Panc1 (cell line): ENCODE measurements at regions not wholly inside any gene's neighbourhood (a gene's known extent, or its start where the extent isn't known, plus 50 kb on each side); places are given as distances from the start of the nearest gene placed in this dataset.

Source experiments
- ATAC-seq: fragments of 200-7000 bp; cut with Tn5 transposase; 2 replicates; pipeline ENCODE4 v1.9.1; 2020; ENCODE audit warnings: mild to moderate bottlenecking, moderate library complexity
- BruUV-seq: library from RNA; stranded (reverse); fragments of 400-500 nt; replicated peaks from 2 replicates; lab custom pipeline; 2021; lab: Mats Ljungman, UMichigan
- CTCF ChIA-PET: fragments of 300-600 bp; sonication (Branson Sonifier 250); formaldehyde crosslinking; loops from one replicate; lab custom pipeline; 2022; ENCODE audit warnings: antibody characterized with exemption; lab: Charles Lee
- POLR2A ChIA-PET: fragments of 300-600 bp; sonication (Branson Sonifier 250); formaldehyde crosslinking; loops from one replicate; lab custom pipeline; 2022; ENCODE audit warnings: antibody characterized with exemption; lab: Charles Lee
- DNase-seq: peaks from one replicate; pipeline ENCODE4 v3.0.0-alpha.2; 2010; ENCODE audit warnings: low read depth, low spot score
- H3K27ac ChIP-seq: 2 replicates; pipeline ENCODE4 v1.5.1; 2011; ENCODE audit warnings: mild to moderate bottlenecking, low read length, inconsistent platforms
- H3K27me3 ChIP-seq: fragments of 200-500 bp; sonication (Bioruptor generic); 2 replicates; pipeline ENCODE4 v1.6.0; 2014; ENCODE audit warnings: low read length, inconsistent platforms; ENCODE audit not compliant: control insufficient read depth, insufficient read depth
- H3K36me3 ChIP-seq: fragments of 200-500 bp; sonication (Bioruptor generic); 2 replicates; pipeline ENCODE4 v1.5.1; 2014; ENCODE audit warnings: inconsistent platforms, mild to moderate bottlenecking, low read length, moderate library complexity; ENCODE audit not compliant: control insufficient read depth, insufficient read depth
- H3K4me1 ChIP-seq: 2 replicates; pipeline ENCODE4 v1.5.1; 2011; ENCODE audit warnings: inconsistent platforms, mild to moderate bottlenecking, low read length, moderate library complexity; ENCODE audit not compliant: control insufficient read depth, insufficient read depth
- H3K4me3 ChIP-seq, 2 experiments: 2 replicates each; pipeline ENCODE4 v1.5.1; 2011 to 2012; ENCODE audit warnings: low read depth in 2 of 2, low read length in 2 of 2, mild to moderate bottlenecking in 2 of 2, inconsistent platforms in 1 of 2, moderate library complexity in 1 of 2
- H3K9me3 ChIP-seq: fragments of 200-500 bp; sonication (Bioruptor generic); 2 replicates; pipeline ENCODE4 v1.5.1; 2014; ENCODE audit warnings: low read depth, mild to moderate bottlenecking, inconsistent platforms, low read length, moderate library complexity; ENCODE audit not compliant: control insufficient read depth, insufficient read depth
- CTCF ChIP-seq: fragments of 450-650 bp; IDR thresholded peaks from 2 replicates; pipeline ENCODE4 v1.5.1; 2017; ENCODE audit warnings: mild to moderate bottlenecking
- POLR2AphosphoS5 ChIP-seq: IDR thresholded peaks from 2 replicates; pipeline ENCODE4 v1.6.1; 2012; ENCODE audit warnings: mild to moderate bottlenecking, low read depth, low read length, moderate library complexity
- REST ChIP-seq, 2 experiments: IDR thresholded peaks; 2 replicates each; pipeline ENCODE4 v1.6.1; 2011 to 2012; ENCODE audit warnings: low read depth in 2 of 2, control low read depth in 1 of 2, low read length in 1 of 2, mild to moderate bottlenecking in 1 of 2, moderate library complexity in 1 of 2; ENCODE audit not compliant: insufficient read depth in 1 of 2
- SIN3A ChIP-seq: IDR thresholded peaks from 2 replicates; pipeline ENCODE4 v1.6.1; 2012; ENCODE audit warnings: low read depth, mild to moderate bottlenecking, low read length, moderate library complexity, borderline replicate concordance; ENCODE audit not compliant: insufficient read depth
- TCF7L2 ChIP-seq: IDR thresholded peaks from 2 replicates; pipeline ENCODE4 v1.6.1; 2011; ENCODE audit warnings: mild to moderate bottlenecking, low read depth, low read length, inconsistent platforms
- in situ Hi-C: cut with HindIII; loops from 2 replicates; pipeline ENCODE4 v1.10.0; 2016; ENCODE audit warnings: low sequenced_read_pairs, low pct_unique_long_range_greater_than_20kb
- intact Hi-C: fragments of 100-400 bp; cut with micrococcal nuclease; formaldehyde crosslinking; loops from one replicate; pipeline ENCODE4 v1.10.0; 2022; ENCODE audit not compliant: unreplicated experiment

GRCh38 chr5:148952097-148952867 lies 110.6 kb downstream of the SH3TC2 start:
- no peak overlapping the region for H3K4me3 ChIP-seq
- DNase-seq = no peak
- no peaks in the 10 kb centered on the region for H3K4me1 ChIP-seq
- BruUV-seq = no TSS peak
- in situ Hi-C loops (no loop called here), intact Hi-C loops (no loop called here)
- H3K27me3 ChIP-seq = no peaks in the 10 kb centered on the region
- H3K36me3 ChIP-seq = no peaks in the 10 kb centered on the region
- no peaks in the 10 kb centered on the region for H3K9me3 ChIP-seq
- ChIA-PET POLR2A (no interaction called here), CTCF (no interaction called here)
- no peak overlapping the region for H3K27ac ChIP-seq
- no peak for ATAC-seq
- no peak for TF ChIP-seq TCF7L2
- no peak for TF ChIP-seq POLR2AphosphoS5
- TF ChIP-seq REST (IDR thresholded peaks at IDR 0.05; ENCODE audit: insufficient read depth in 1 of 2, low read depth in 2 of 2, low read length in 1 of 2) = no peak
- TF ChIP-seq SIN3A = no peak

- no peaks in the 10 kb centered on the region for H3K9me3 ChIP-seq
- DNase-seq = no peak
- no peaks in the 10 kb centered on the region for H3K36me3 ChIP-seq
- no peak for TF ChIP-seq SIN3A
- TF ChIP-seq REST (IDR thresholded peaks at IDR 0.05; ENCODE audit: insufficient read depth in 1 of 2, low read depth in 2 of 2, low read length in 1 of 2) = no peak
- TF ChIP-seq POLR2AphosphoS5 = no peak
- TF ChIP-seq TCF7L2 = no peak
- TF ChIP-seq CTCF = no peak
- no peaks in the 10 kb centered on the region for H3K27me3 ChIP-seq
- in situ Hi-C loops (no loop called here), intact Hi-C loops (no loop called here)
- CTCF ChIA-PET = no interaction called here
- POLR2A ChIA-PET = no interaction called here
- H3K4me1 ChIP-seq = no peaks in the 10 kb centered on the region
- BruUV-seq = no TSS peak
- no peak overlapping the region for H3K4me3 ChIP-seq
- ATAC-seq = no peak
- H3K27ac ChIP-seq = no peak overlapping the region
These were observed 109.2 kb downstream of the SH3TC2 start for GRCh38 chr5:148953711-148954110.
